ENCODE measurements at regions not wholly inside any gene's neighbourhood (a gene's known extent, or its start where the extent isn't known, plus 50 kb on each side); places are given as distances from the start of the nearest gene placed in this dataset.

GRCh38 chr2:7378591-7378990, 461.4 kb downstream of the RNF144A start:
- Histone ChIP-seq H3K4me2 (ENCODE audit: low read length) (no peak overlapping the region), H3K27me3 (ENCODE audit: insufficient read depth, low read depth, low read length) (no peaks in the 10 kb centered on the region), H2AFZ (ENCODE audit: low read depth, low read length) (no peak overlapping the region), H3K4me3 (ENCODE audit: low read length) (no peak overlapping the region), H3K27ac (ENCODE audit: low read length) (no peak overlapping the region), H4K20me1 (ENCODE audit: insufficient read depth) (no peaks in the 10 kb centered on the region), H3K9ac (ENCODE audit: low read length) (no peak overlapping the region), H3K9me3 (ENCODE audit: low read length) (no peaks in the 10 kb centered on the region), H3F3A (ENCODE audit: insufficient read depth, low read length, poor library complexity, severe bottlenecking) (no peaks in the 10 kb centered on the region), H3K79me2 (replicated peaks; ENCODE audit: insufficient read depth, low read length) (no peaks in the 10 kb centered on the region), H3K9me2 (ENCODE audit: insufficient read depth, low read length) (no peaks in the 10 kb centered on the region), H3K36me3 (ENCODE audit: insufficient read depth, low read length) (no peaks in the 10 kb centered on the region)
- TF ChIP-seq RAD21 (conservative IDR thresholded peaks at IDR 0.05) (no peak), SMC3 (conservative IDR thresholded peaks at IDR 0.05; ENCODE audit: poor library complexity) (no peak), REST (IDR thresholded peaks at IDR 0.05; ENCODE audit: borderline replicate concordance) (no peak), EP300 (conservative IDR thresholded peaks at IDR 0.05; ENCODE audit: poor library complexity, severe bottlenecking) (no peak), TAF1 (IDR thresholded peaks at IDR 0.05; ENCODE audit: low read depth) (no peak), POLR2AphosphoS5 (IDR thresholded peaks at IDR 0.05) (no peak), MXI1 (conservative IDR thresholded peaks at IDR 0.05; ENCODE audit: poor library complexity, severe bottlenecking) (no peak), CTCF (IDR thresholded peaks at IDR 0.05; ENCODE audit: poor library complexity, severe bottlenecking) (no peak), EZH2 (IDR thresholded peaks at IDR 0.05; ENCODE audit: borderline replicate concordance, insufficient read depth, low read length, poor library complexity, severe bottlenecking) (no peak)

- Histone ChIP-seq H3K9me2 (ENCODE audit: insufficient read depth, low read length) (no peaks in the 10 kb centered on the region), H3K36me3 (ENCODE audit: insufficient read depth, low read length) (no peaks in the 10 kb centered on the region), H3K79me2 (replicated peaks; ENCODE audit: insufficient read depth, low read length) (no peaks in the 10 kb centered on the region), H4K20me1 (ENCODE audit: insufficient read depth) (no peaks in the 10 kb centered on the region), H3F3A (ENCODE audit: insufficient read depth, low read length, poor library complexity, severe bottlenecking) (no peaks in the 10 kb centered on the region), H3K9me3 (ENCODE audit: low read length) (no peaks in the 10 kb centered on the region), H2AFZ (ENCODE audit: low read depth, low read length) (no peak overlapping the region), H3K27ac (ENCODE audit: low read length) (no peak overlapping the region), H3K9ac (ENCODE audit: low read length) (no peak overlapping the region), H3K27me3 (ENCODE audit: insufficient read depth, low read depth, low read length) (no peaks in the 10 kb centered on the region), H3K4me2 (ENCODE audit: low read length) (no peak overlapping the region), H3K4me3 (ENCODE audit: low read length) (no peak overlapping the region)
- TF ChIP-seq EP300 (conservative IDR thresholded peaks at IDR 0.05; ENCODE audit: poor library complexity, severe bottlenecking) (no peak), EZH2 (IDR thresholded peaks at IDR 0.05; ENCODE audit: borderline replicate concordance, insufficient read depth, low read length, poor library complexity, severe bottlenecking) (no peak), RAD21 (conservative IDR thresholded peaks at IDR 0.05) (no peak), MXI1 (conservative IDR thresholded peaks at IDR 0.05; ENCODE audit: poor library complexity, severe bottlenecking) (no peak), SMC3 (conservative IDR thresholded peaks at IDR 0.05; ENCODE audit: poor library complexity) (no peak), CTCF (IDR thresholded peaks at IDR 0.05; ENCODE audit: poor library complexity, severe bottlenecking) (no peak), REST (IDR thresholded peaks at IDR 0.05; ENCODE audit: borderline replicate concordance) (no peak), TAF1 (IDR thresholded peaks at IDR 0.05; ENCODE audit: low read depth) (no peak), POLR2AphosphoS5 (IDR thresholded peaks at IDR 0.05) (no peak)
Observed at GRCh38 chr2:7379799-7380198, 462.6 kb downstream of the RNF144A start.

All from neural cell (in vitro differentiated cells).